ENCODE measurements at regions not wholly inside any gene's neighbourhood (a gene's known extent, or its start where the extent isn't known, plus 50 kb on each side); places are given as distances from the start of the nearest gene placed in this dataset.

GRCh38 chr12:84691266-84691665, 221.3 kb downstream of the SLC6A15 start:
- WGBS = 43% methylated on average over 1 of the region's 1 CpG
- no peak overlapping the region for H3K27ac ChIP-seq (ENCODE audit: low read depth)
- no peak overlapping the region for H3K4me3 ChIP-seq (ENCODE audit: low read depth, low read length)
- no peaks in the 10 kb centered on the region for H3K4me1 ChIP-seq (ENCODE audit: insufficient read depth)
- no peak for DNase-seq (ENCODE audit: extremely low spot score)
- H3K36me3 ChIP-seq (ENCODE audit: insufficient read depth) = no peaks in the 10 kb centered on the region

- DNase-seq (ENCODE audit: extremely low spot score) = no peak
- 67% methylated on average over 9 of the region's 9 CpGs for WGBS
These were observed 223.0 kb downstream of the SLC6A15 start for GRCh38 chr12:84689638-84690037.

GRCh38 chr12:84685379-84685778, 227.2 kb downstream of the SLC6A15 start:
- no peak overlapping the region for H3K4me3 ChIP-seq (ENCODE audit: low read depth, low read length)
- no peak for DNase-seq (ENCODE audit: extremely low spot score)

More at GRCh38 chr12:84689638-84690037, 223.0 kb downstream of the SLC6A15 start:
- Histone ChIP-seq H3K4me1 (ENCODE audit: insufficient read depth) (no peaks in the 10 kb centered on the region), H3K4me3 (ENCODE audit: low read depth, low read length) (no peak overlapping the region), H3K27ac (ENCODE audit: low read depth) (no peak overlapping the region), H3K36me3 (ENCODE audit: insufficient read depth) (no peaks in the 10 kb centered on the region)

GRCh38 chr12:84676787-84677186, 235.8 kb downstream of the SLC6A15 start:
- Histone ChIP-seq H3K27ac (ENCODE audit: low read depth) (no peak overlapping the region), H3K36me3 (ENCODE audit: insufficient read depth) (no peaks in the 10 kb centered on the region), H3K4me1 (ENCODE audit: insufficient read depth) (no peaks in the 10 kb centered on the region), H3K4me3 (ENCODE audit: low read depth, low read length) (no peak overlapping the region)
- no peak for DNase-seq (ENCODE audit: extremely low spot score)

More at GRCh38 chr12:84685379-84685778, 227.2 kb downstream of the SLC6A15 start:
- H3K4me1 ChIP-seq (ENCODE audit: insufficient read depth) = no peaks in the 10 kb centered on the region
- H3K27ac ChIP-seq (ENCODE audit: low read depth) = no peak overlapping the region
- no peaks in the 10 kb centered on the region for H3K36me3 ChIP-seq (ENCODE audit: insufficient read depth)

- no peak for DNase-seq (ENCODE audit: extremely low spot score)
- Histone ChIP-seq H3K4me1 (ENCODE audit: insufficient read depth) (no peaks in the 10 kb centered on the region), H3K4me3 (ENCODE audit: low read depth, low read length) (no peak overlapping the region), H3K27ac (ENCODE audit: low read depth) (no peak overlapping the region), H3K36me3 (ENCODE audit: insufficient read depth) (no peaks in the 10 kb centered on the region)
These were observed 250.8 kb downstream of the SLC6A15 start for GRCh38 chr12:84661786-84662185.

- 62% methylated on average over 1 of the region's 1 CpG for WGBS
- no peak overlapping the region for H3K27ac ChIP-seq (ENCODE audit: low read depth)
- no peak overlapping the region for H3K4me3 ChIP-seq (ENCODE audit: low read depth, low read length)
- DNase-seq (ENCODE audit: extremely low spot score) = no peak
- H3K4me1 ChIP-seq (ENCODE audit: insufficient read depth) = no peaks in the 10 kb centered on the region
- H3K36me3 ChIP-seq (ENCODE audit: insufficient read depth) = no peaks in the 10 kb centered on the region
These were observed 252.5 kb downstream of the SLC6A15 start for GRCh38 chr12:84660139-84660538.

GRCh38 chr12:84658877-84659276, 253.7 kb downstream of the SLC6A15 start:
- no peaks in the 10 kb centered on the region for H3K4me1 ChIP-seq (ENCODE audit: insufficient read depth)
- 70% methylated on average over 2 of the region's 2 CpGs for WGBS
- H3K27ac ChIP-seq (ENCODE audit: low read depth) = no peak overlapping the region
- H3K36me3 ChIP-seq (ENCODE audit: insufficient read depth) = no peaks in the 10 kb centered on the region
- H3K4me3 ChIP-seq (ENCODE audit: low read depth, low read length) = no peak overlapping the region
- no peak for DNase-seq (ENCODE audit: extremely low spot score)

- H3K4me1 ChIP-seq (ENCODE audit: insufficient read depth) = no peaks in the 10 kb centered on the region
- 36% methylated on average over 3 of the region's 3 CpGs for WGBS
- no peaks in the 10 kb centered on the region for H3K36me3 ChIP-seq (ENCODE audit: insufficient read depth)
- H3K4me3 ChIP-seq (ENCODE audit: low read depth, low read length) = no peak overlapping the region
- no peak for DNase-seq (ENCODE audit: extremely low spot score)
- no peak overlapping the region for H3K27ac ChIP-seq (ENCODE audit: low read depth)
These were observed 255.9 kb downstream of the SLC6A15 start for GRCh38 chr12:84656705-84657104.

- Histone ChIP-seq H3K4me3 (ENCODE audit: low read depth, low read length) (no peak overlapping the region), H3K27ac (ENCODE audit: low read depth) (no peak overlapping the region), H3K36me3 (ENCODE audit: insufficient read depth) (no peaks in the 10 kb centered on the region), H3K4me1 (ENCODE audit: insufficient read depth) (no peaks in the 10 kb centered on the region)
- 90% methylated on average over 2 of the region's 2 CpGs for WGBS
- no peak for DNase-seq (ENCODE audit: extremely low spot score)
These were observed 259.1 kb downstream of the SLC6A15 start for GRCh38 chr12:84653482-84653881.

- Histone ChIP-seq H3K36me3 (ENCODE audit: insufficient read depth) (no peaks in the 10 kb centered on the region), H3K27ac (ENCODE audit: low read depth) (no peak overlapping the region), H3K4me1 (ENCODE audit: insufficient read depth) (no peaks in the 10 kb centered on the region), H3K4me3 (ENCODE audit: low read depth, low read length) (no peak overlapping the region)
- DNase-seq (ENCODE audit: extremely low spot score) = no peak
These were observed 264.2 kb downstream of the SLC6A15 start for GRCh38 chr12:84648425-84648824.

GRCh38 chr12:84644908-84645307, 267.7 kb downstream of the SLC6A15 start:
- Histone ChIP-seq H3K27ac (ENCODE audit: low read depth) (no peak overlapping the region), H3K4me3 (ENCODE audit: low read depth, low read length) (no peak overlapping the region), H3K36me3 (ENCODE audit: insufficient read depth) (no peaks in the 10 kb centered on the region), H3K4me1 (ENCODE audit: insufficient read depth) (no peaks in the 10 kb centered on the region)
- 53% methylated on average over 2 of the region's 2 CpGs for WGBS
- DNase-seq (ENCODE audit: extremely low spot score) = no peak

GRCh38 chr12:84643993-84644392, 268.6 kb downstream of the SLC6A15 start:
- no peak for DNase-seq (ENCODE audit: extremely low spot score)
- Histone ChIP-seq H3K27ac (ENCODE audit: low read depth) (no peak overlapping the region), H3K36me3 (ENCODE audit: insufficient read depth) (no peaks in the 10 kb centered on the region), H3K4me3 (ENCODE audit: low read depth, low read length) (no peak overlapping the region), H3K4me1 (ENCODE audit: insufficient read depth) (no peaks in the 10 kb centered on the region)
- 92% methylated on average over 1 of the region's 1 CpG for WGBS

- H3K27ac ChIP-seq (ENCODE audit: low read depth) = no peak overlapping the region
- H3K4me3 ChIP-seq (ENCODE audit: low read depth, low read length) = no peak overlapping the region
- DNase-seq (ENCODE audit: extremely low spot score) = no peak
- no peaks in the 10 kb centered on the region for H3K36me3 ChIP-seq (ENCODE audit: insufficient read depth)
- H3K4me1 ChIP-seq (ENCODE audit: insufficient read depth) = no peaks in the 10 kb centered on the region
- 54% methylated on average over 2 of the region's 2 CpGs for WGBS
These were observed 270.6 kb downstream of the SLC6A15 start for GRCh38 chr12:84641940-84642545.

GRCh38 chr12:84638811-84639368, 273.7 kb downstream of the SLC6A15 start:
- Histone ChIP-seq H3K4me3 (ENCODE audit: low read depth, low read length) (no peak overlapping the region), H3K27ac (ENCODE audit: low read depth) (no peak overlapping the region), H3K36me3 (ENCODE audit: insufficient read depth) (no peaks in the 10 kb centered on the region), H3K4me1 (ENCODE audit: insufficient read depth) (no peaks in the 10 kb centered on the region)
- DNase-seq (ENCODE audit: extremely low spot score) = no peak
- WGBS = 79% methylated on average over 2 of the region's 2 CpGs

- no peak overlapping the region for H3K27ac ChIP-seq (ENCODE audit: low read depth)
- H3K36me3 ChIP-seq (ENCODE audit: insufficient read depth) = no peaks in the 10 kb centered on the region
- H3K4me1 ChIP-seq (ENCODE audit: insufficient read depth) = no peaks in the 10 kb centered on the region
- no peak overlapping the region for H3K4me3 ChIP-seq (ENCODE audit: low read depth, low read length)
- no peak for DNase-seq (ENCODE audit: extremely low spot score)
These were observed 274.7 kb downstream of the SLC6A15 start for GRCh38 chr12:84637926-84638325.
